Heart left ventricle (tissue), 16 donors: ENCODE measurements at regions not wholly inside any gene's neighbourhood (a gene's known extent, or its start where the extent isn't known, plus 50 kb on each side); places are given as distances from the start of the nearest gene placed in this dataset.
"Not testable (repeated sequence)": the region's sequence is repeated elsewhere in the genome, so short reads cannot be mapped to it uniquely, and the experiment has no call there.

Experiments used
- ATAC-seq, 4 donors: fragments of 200-7000 bp; cut with Tn5 transposase; one replicate each; pipeline ENCODE4 v1.9.1; 2020 to 2022; ENCODE audit warnings: moderate library complexity in 4 of 4, mild to moderate bottlenecking in 3 of 4, moderate number of reproducible peaks in 1 of 4
- DNase-seq, 5 donors: peaks; one replicate each; pipeline ENCODE4 v3.0.0-alpha.2; 2020
- H3K27ac ChIP-seq, 12 donors: fragments of 200-600 bp; sonication (generic) in 4 of 12; one replicate each; pipeline versions ENCODE4 v1.5.0 to v1.8.0; 2016 to 2022; ENCODE audit warnings: mild to moderate bottlenecking in 2 of 12
- H3K27me3 ChIP-seq, 9 donors: fragments of 200-600 bp; sonication (generic) in 2 of 9; one replicate each; pipeline versions ENCODE4 v1.5.1 to v1.8.0; 2016 to 2022; ENCODE audit warnings: mild to moderate bottlenecking in 3 of 9
- H3K36me3 ChIP-seq, 9 donors: fragments of 200-600 bp; sonication (generic) in 2 of 9; one replicate each; pipeline versions ENCODE4 v1.5.0 to v1.8.0; 2018 to 2022; ENCODE audit warnings: mild to moderate bottlenecking in 2 of 9
- H3K4me1 ChIP-seq, 12 donors: fragments of 200-600 bp; sonication (generic) in 4 of 12; one replicate each; pipeline versions ENCODE4 v1.5.0 to v1.8.0; 2016 to 2022; ENCODE audit warnings: mild to moderate bottlenecking in 3 of 12
- H3K4me3 ChIP-seq, 12 donors: fragments of 200-600 bp; sonication (generic) in 4 of 12; one replicate each; pipeline versions ENCODE4 v1.5.0 to v1.8.0; 2017 to 2022; ENCODE audit warnings: mild to moderate bottlenecking in 9 of 12, moderate library complexity in 4 of 12
- H3K9me3 ChIP-seq, 12 donors: fragments of 200-600 bp; sonication (generic) in 4 of 12; one replicate each; pipeline versions ENCODE4 v1.5.0 to v1.8.0; 2016 to 2022; ENCODE audit warnings: mild to moderate bottlenecking in 1 of 12
- CTCF ChIP-seq, 12 donors: fragments of 200-600 bp; sonication (generic) in 4 of 12; IDR thresholded peaks; one replicate each; pipeline versions ENCODE4 v1.5.0 to v1.8.0; 2018 to 2022; ENCODE audit warnings: antibody characterized with exemption in 12 of 12, mild to moderate bottlenecking in 5 of 12
- POLR2A ChIP-seq, 2 donors: fragments of 450-650 bp; IDR thresholded peaks; one replicate each; pipeline ENCODE4 v1.6.1; 2017; ENCODE audit warnings: antibody characterized with exemption in 2 of 2, mild to moderate bottlenecking in 2 of 2, moderate library complexity in 2 of 2
- WGBS, 4 donors: extraction: QIAGEN DNeasy Blood & Tissue Kit in 2 of 4; methylation state at CpG; one replicate each; pipeline versions ENCODE4 v1.1.5 to v1.1.7; 2013 to 2018; 5-methylcytosine and 5-hydroxymethylcytosine counted together
- intact Hi-C, 10 donors: fragments of 100-400 bp; cut with DNase I; formaldehyde crosslinking; loops; one replicate each; pipeline versions ENCODE4 v1.11.1 to v1.14.2; 2022
- donor health status: ischemic (EF 13 %, LVEDD 7.1; RV severe dilation, severe dysfunction).
- donor health status: healthy with polysubstance abuse.
- donor health status: DM: no; HTN: yes; CAD: no.
- donor health status: DM: no; HTN: no; CAD: no.
- donor health status: ischemic (EF 25% LVEDD 6.9; RV normal size, moderate dysfunction).
- donor health status: ischemic (EF 25% LVEDD 5.7; RV mildly dilated, moderate dysfunction).
- donor health status: healthy.
- donor health status: DM: yes; HTN: yes; CAD: no.
- donor health status: ischemic (EF 35%, LVEDD 5.7; RV mildly dilated, moderate dysfunction).
- donor health status: nonischemic (EF 11% LVEDD 7.7; RV severe dilation, severe dysfunction).
- donor health status: DM: yes; HTN: yes; CAD: no.
- donor health status: PGD.
- donor health status: ischemic (EF 29% LVEDD 5.4; RV normal size, mild dysfunction).
- donor health status: nonischemic (EF 23%, LVEDD 6.1; RV moderate dilation, normal function).

GRCh38 chr9:26129217-26129616, 451.0 kb upstream of the TUSC1 start:
- H3K9me3 ChIP-seq: no peaks in the 10 kb centered on the region
- 74 to 83% (median 78%) methylated on average over 2 of the region's 2 CpGs for WGBS, 4 donors

GRCh38 chr9:26125693-26126092, 447.4 kb upstream of the TUSC1 start:
- TF ChIP-seq CTCF (IDR thresholded peaks at IDR 0.05) (no peak), POLR2A (IDR thresholded peaks at IDR 0.05) (no peak)
- DNase-seq (no peak), ATAC-seq (no peak)
- WGBS, 4 donors: 85 to 89% (median 86%) methylated on average over 5 of the region's 5 CpGs
- Histone ChIP-seq H3K27me3 (no peaks in the 10 kb centered on the region), H3K36me3 (no peaks in the 10 kb centered on the region), H3K4me3 (no peak overlapping the region), H3K27ac (no peak overlapping the region), H3K4me1 (no peaks in the 10 kb centered on the region), H3K9me3 (no peaks in the 10 kb centered on the region)
- intact Hi-C loops: no loop called here

More at GRCh38 chr9:26129217-26129616, 451.0 kb upstream of the TUSC1 start:
- DNase-seq (no peak), ATAC-seq (no peak)
- H3K4me1 ChIP-seq: no peaks in the 10 kb centered on the region
- intact Hi-C loops: no loop called here
- H3K27me3 ChIP-seq: no peaks in the 10 kb centered on the region
- H3K36me3 ChIP-seq: no peaks in the 10 kb centered on the region
- no peak overlapping the region for H3K27ac ChIP-seq
- TF ChIP-seq POLR2A (IDR thresholded peaks at IDR 0.05): no peak
- no peak for TF ChIP-seq CTCF (IDR thresholded peaks at IDR 0.05)
- no peak overlapping the region for H3K4me3 ChIP-seq

- H3K27me3 ChIP-seq, ATAC-seq, intact Hi-C loops, H3K4me3 ChIP-seq, H3K9me3 ChIP-seq, H3K36me3 ChIP-seq, H3K27ac ChIP-seq, DNase-seq, H3K4me1 ChIP-seq: not testable (repeated sequence)
- 40 to 48% (median 45%) methylated on average over 2 of the region's 2 CpGs for WGBS, 4 donors
Measured at GRCh38 chr9:26116085-26116484, 437.8 kb upstream of the TUSC1 start.

GRCh38 chr9:26112724-26113123, 434.5 kb upstream of the TUSC1 start:
- H3K4me3 ChIP-seq: no peak overlapping the region
- H3K36me3 ChIP-seq: no peaks in the 10 kb centered on the region
- DNase-seq (no peak), ATAC-seq (no peak)
- no peaks in the 10 kb centered on the region for H3K4me1 ChIP-seq
- peaks cover 0 to 9% (median 0%) of the 10 kb centered on the region in 12 donors for H3K9me3 ChIP-seq
- TF ChIP-seq CTCF (IDR thresholded peaks at IDR 0.05) (no peak), POLR2A (IDR thresholded peaks at IDR 0.05) (no peak)
- no peak overlapping the region for H3K27ac ChIP-seq
- H3K27me3 ChIP-seq: no peaks in the 10 kb centered on the region
- intact Hi-C loops: no loop called here
- 70 to 86% (median 81%) methylated on average over 2 of the region's 2 CpGs for WGBS, 4 donors

GRCh38 chr9:26086396-26086795, 408.2 kb upstream of the TUSC1 start:
- no peak for ATAC-seq
- 0 to 13% (median 8%) methylated on average over 1 of the region's 1 CpG for WGBS, 4 donors

More at GRCh38 chr9:26086396-26086795, 408.2 kb upstream of the TUSC1 start:
- Histone ChIP-seq H3K36me3 (no peaks in the 10 kb centered on the region), H3K9me3 (peaks cover 0 to 7% (median 0%) of the 10 kb centered on the region in 12 donors), H3K27ac (no peak overlapping the region), H3K4me3 (no peak overlapping the region), H3K27me3 (no peaks in the 10 kb centered on the region), H3K4me1 (no peaks in the 10 kb centered on the region)
- no peak for DNase-seq
- TF ChIP-seq CTCF (IDR thresholded peaks at IDR 0.05): no peak
- intact Hi-C loops: no loop called here
